Parathyroid adenoma (tissue), 2 donors: ENCODE measurements at regions not wholly inside any gene's neighbourhood (a gene's known extent, or its start where the extent isn't known, plus 50 kb on each side); places are given as distances from the start of the nearest gene placed in this dataset.
A peak's percentile ranks its signal among the peaks of the same experiment; 100 is the strongest.

ENCODE experiments used
- H2AFZ ChIP-seq: fragments of 300-600 bp; sonication (generic); one replicate; pipeline ENCODE4 v1.7.0; 2017; ENCODE audit warnings: antibody characterized with exemption, mild to moderate bottlenecking
- H3K27ac ChIP-seq: fragments of 300-600 bp; sonication (generic); one replicate; pipeline ENCODE4 v1.7.0; 2017
- H3K27me3 ChIP-seq: fragments of 300-600 bp; sonication (generic); one replicate; pipeline ENCODE4 v1.7.0; 2017; ENCODE audit warnings: low read length; ENCODE audit not compliant: control insufficient read depth, insufficient read depth
- H3K36me3 ChIP-seq: fragments of 300-600 bp; sonication (generic); one replicate; pipeline ENCODE4 v1.7.0; 2017; ENCODE audit warnings: low read length; ENCODE audit not compliant: control insufficient read depth, insufficient read depth
- H3K4me1 ChIP-seq: fragments of 300-600 bp; sonication (generic); one replicate; pipeline ENCODE4 v1.7.0; 2017; ENCODE audit warnings: control low read depth
- H3K4me2 ChIP-seq: fragments of 300-600 bp; sonication (generic); one replicate; pipeline ENCODE4 v1.7.0; 2017; ENCODE audit warnings: low read length
- H3K4me3 ChIP-seq: fragments of 300-600 bp; sonication (generic); one replicate; pipeline ENCODE4 v1.7.0; 2017; ENCODE audit warnings: low read depth, low read length
- H3K79me2 ChIP-seq: fragments of 300-600 bp; sonication (generic); one replicate; pipeline ENCODE4 v1.7.0; 2017; ENCODE audit warnings: control low read depth
- H3K9ac ChIP-seq: fragments of 300-600 bp; sonication (generic); one replicate; pipeline ENCODE4 v1.7.0; 2017; ENCODE audit warnings: mild to moderate bottlenecking
- H3K9me3 ChIP-seq: fragments of 300-600 bp; sonication (generic); one replicate; pipeline ENCODE4 v1.7.0; 2017; ENCODE audit warnings: low read length; ENCODE audit not compliant: control insufficient read depth
- CTCF ChIP-seq: fragments of 300-600 bp; sonication (generic); IDR thresholded peaks from one replicate; pipeline ENCODE4 v1.7.0; 2017; ENCODE audit warnings: antibody characterized with exemption, mild to moderate bottlenecking
- donor health status: primary hyperparathyroidism.

GRCh38 chr12:46445093-46445492, 72.5 kb upstream of the SLC38A2 start:
- H3K36me3 ChIP-seq, result no peaks in the 10 kb centered on the region
- H3K27me3 ChIP-seq, result no peaks in the 10 kb centered on the region
- no peak overlapping the region for H3K4me3 ChIP-seq
- H2AFZ ChIP-seq, result no peak overlapping the region
- no peak overlapping the region for H3K9ac ChIP-seq
- no peak for TF ChIP-seq CTCF
- H3K79me2 ChIP-seq, result no peaks in the 10 kb centered on the region
- H3K4me2 ChIP-seq, result no peak overlapping the region
- H3K27ac ChIP-seq, result no peak overlapping the region
- peaks cover 6% of the 10 kb centered on the region for H3K4me1 ChIP-seq
- H3K9me3 ChIP-seq, result no peaks in the 10 kb centered on the region

GRCh38 chr12:46443594-46444263, 71.2 kb upstream of the SLC38A2 start:
- Histone ChIP-seq H3K4me3 (no peak overlapping the region), H3K27me3 (no peaks in the 10 kb centered on the region), H3K79me2 (no peaks in the 10 kb centered on the region), H3K9me3 (no peaks in the 10 kb centered on the region), H3K36me3 (no peaks in the 10 kb centered on the region), H3K4me2 (no peak overlapping the region), H3K27ac (no peak overlapping the region), H3K4me1 (peaks cover 5% of the 10 kb centered on the region), H2AFZ (no peak overlapping the region), H3K9ac (no peak overlapping the region)
- no peak for TF ChIP-seq CTCF

GRCh38 chr12:46442738-46443137, 70.2 kb upstream of the SLC38A2 start:
- Histone ChIP-seq H3K27me3 (no peaks in the 10 kb centered on the region), H3K4me3 (no peak overlapping the region), H2AFZ (peak overlapping the region; percentile 36), H3K79me2 (no peaks in the 10 kb centered on the region), H3K4me2 (no peak overlapping the region), H3K4me1 (peaks cover 5% of the 10 kb centered on the region), H3K36me3 (no peaks in the 10 kb centered on the region), H3K9me3 (no peaks in the 10 kb centered on the region), H3K27ac (no peak overlapping the region), H3K9ac (no peak overlapping the region)
- TF ChIP-seq CTCF, result no peak

- no peak overlapping the region for H3K27ac ChIP-seq
- H3K36me3 ChIP-seq, result no peaks in the 10 kb centered on the region
- H3K9ac ChIP-seq, result no peak overlapping the region
- no peak overlapping the region for H3K4me2 ChIP-seq
- peaks cover 10% of the 10 kb centered on the region for H3K4me1 ChIP-seq
- no peak overlapping the region for H3K4me3 ChIP-seq
- no peaks in the 10 kb centered on the region for H3K79me2 ChIP-seq
- TF ChIP-seq CTCF, result no peak
- H2AFZ ChIP-seq, result peak overlapping the region; percentile 36
- H3K27me3 ChIP-seq, result no peaks in the 10 kb centered on the region
- H3K9me3 ChIP-seq, result no peaks in the 10 kb centered on the region
These were observed 69.7 kb upstream of the SLC38A2 start for GRCh38 chr12:46442239-46442638.
